PC-9 (cell line): ENCODE measurements at regions not wholly inside any gene's neighbourhood (a gene's known extent, or its start where the extent isn't known, plus 50 kb on each side); places are given as distances from the start of the nearest gene placed in this dataset.

ENCODE experiments used
- CTCF ChIP-seq: fragments of 200-600 bp; sonication (generic); conservative IDR thresholded peaks from 2 replicates; pipeline ENCODE4 v1.6.1; 2017; ENCODE audit warnings: mixed run types, antibody characterized with exemption, mild to moderate bottlenecking, moderate library complexity
- EZH2 ChIP-seq: fragments of 200-600 bp; sonication (generic); IDR thresholded peaks from 2 replicates; pipeline ENCODE4 v1.8.0; 2017; ENCODE audit warnings: antibody characterized with exemption, low read depth

- no peak for TF ChIP-seq CTCF
- no peak for TF ChIP-seq EZH2
These were observed 65.5 kb upstream of the BHLHE23 start for GRCh38 chr20:63072231-63072791.
